Superior temporal gyrus (tissue), 1 donor: ENCODE measurements at regions not wholly inside any gene's neighbourhood (a gene's known extent, or its start where the extent isn't known, plus 50 kb on each side); places are given as distances from the start of the nearest gene placed in this dataset.
"Not testable (repeated sequence)": the region's sequence is repeated elsewhere in the genome, so short reads cannot be mapped to it uniquely, and the experiment has no call there.

Source experiments
- DNase-seq: peaks from one replicate; pipeline ENCODE4 v3.0.0-alpha.2; 2016; ENCODE audit errors: extremely low spot score

- peak; percentile 66 for DNase-seq
These were observed 132.7 kb upstream of the RCN1 start for GRCh38 chr11:31958076-31958735.

- no peak for DNase-seq
These were observed 133.2 kb upstream of the RCN1 start for GRCh38 chr11:31957674-31958073.

- DNase-seq = no peak
These were observed 134.6 kb upstream of the RCN1 start for GRCh38 chr11:31956310-31956709.

GRCh38 chr11:31955838-31956237 lies 135.0 kb upstream of the RCN1 start:
- DNase-seq = no peak

GRCh38 chr11:31953803-31954327 lies 137.0 kb upstream of the RCN1 start:
- no peak for DNase-seq

GRCh38 chr11:31949733-31950200 lies 138.6 kb upstream of the PAX6 start:
- not testable (repeated sequence) for DNase-seq

- no peak for DNase-seq
These were observed 135.9 kb upstream of the PAX6 start for GRCh38 chr11:31947051-31947450.

GRCh38 chr11:31943056-31943780 lies 132.1 kb upstream of the PAX6 start:
- no peak for DNase-seq

- no peak for DNase-seq
These were observed 129.4 kb upstream of the PAX6 start for GRCh38 chr11:31940371-31941037.

- DNase-seq = no peak
These were observed 127.9 kb upstream of the PAX6 start for GRCh38 chr11:31939004-31939403.

GRCh38 chr11:31936312-31936711 lies 125.2 kb upstream of the PAX6 start:
- DNase-seq = no peak

- DNase-seq = no peak
These were observed 121.8 kb upstream of the PAX6 start for GRCh38 chr11:31932879-31933278.

GRCh38 chr11:31927982-31928381 lies 116.9 kb upstream of the PAX6 start:
- no peak for DNase-seq

- DNase-seq = no peak
These were observed 115.8 kb upstream of the PAX6 start for GRCh38 chr11:31926816-31927528.

- DNase-seq = no peak
These were observed 115.0 kb upstream of the PAX6 start for GRCh38 chr11:31926106-31926505.

- DNase-seq = no peak
These were observed 111.3 kb upstream of the PAX6 start for GRCh38 chr11:31922450-31922849.

- no peak for DNase-seq
These were observed 110.0 kb upstream of the PAX6 start for GRCh38 chr11:31921081-31921480.

GRCh38 chr11:31919175-31919574 lies 108.1 kb upstream of the PAX6 start:
- no peak for DNase-seq

GRCh38 chr11:31915867-31916266 lies 104.7 kb upstream of the PAX6 start:
- DNase-seq = no peak

GRCh38 chr11:31913985-31914384 lies 102.9 kb upstream of the PAX6 start:
- no peak for DNase-seq

GRCh38 chr11:31912808-31913207 lies 101.7 kb upstream of the PAX6 start:
- DNase-seq = no peak
